Stomach (tissue), 4 donors: ENCODE measurements at regions not wholly inside any gene's neighbourhood (a gene's known extent, or its start where the extent isn't known, plus 50 kb on each side); places are given as distances from the start of the nearest gene placed in this dataset.

Source experiments
- POLR2A ChIP-seq, 4 donors: fragments of 450-650 bp; IDR thresholded peaks; one replicate each; pipeline ENCODE4 v1.6.1; 2016; ENCODE audit warnings: antibody characterized with exemption in 4 of 4, control low read depth in 2 of 4, mild to moderate bottlenecking in 1 of 4, moderate library complexity in 1 of 4
- POLR2AphosphoS5 ChIP-seq, 3 donors: sonication (generic); formaldehyde crosslinking; IDR thresholded peaks; one replicate each; pipeline ENCODE4 v1.6.1; 2016; ENCODE audit warnings: antibody characterized with exemption in 3 of 3
- TF ChIP-seq, protein P1 (sequence below), 7 experiments: fragments of 450-650 bp in 4 of 7; fragments of 200-600 bp in 3 of 7; sonication (generic) in 3 of 7; IDR thresholded peaks; one replicate each; pipeline ENCODE4 v1.5.1; 2016 to 2019; ENCODE audit warnings: antibody characterized with exemption in 7 of 7, control low read depth in 2 of 7, mild to moderate bottlenecking in 1 of 7

DNA sequence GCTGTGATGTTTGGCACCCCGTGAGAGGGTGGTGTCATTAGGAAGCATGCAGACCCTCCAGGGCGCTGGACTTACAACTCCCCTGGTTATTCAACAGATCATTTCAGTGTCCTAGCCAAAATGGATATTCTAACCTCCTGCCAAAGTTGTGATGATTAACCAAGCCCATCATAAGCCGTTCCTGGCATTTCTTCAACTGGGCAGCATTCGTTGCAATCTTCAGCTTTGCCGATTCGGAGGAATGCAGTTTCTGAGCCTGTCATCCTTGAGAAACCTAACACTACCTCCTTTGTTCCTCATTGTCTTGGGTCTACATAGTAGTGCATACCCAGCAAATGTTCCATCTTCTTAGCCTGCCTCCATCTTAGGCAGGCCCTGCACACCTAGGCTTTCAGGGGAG, 79.2 kb upstream of the MAP3K4 start:
- TF ChIP-seq, protein P1, sequence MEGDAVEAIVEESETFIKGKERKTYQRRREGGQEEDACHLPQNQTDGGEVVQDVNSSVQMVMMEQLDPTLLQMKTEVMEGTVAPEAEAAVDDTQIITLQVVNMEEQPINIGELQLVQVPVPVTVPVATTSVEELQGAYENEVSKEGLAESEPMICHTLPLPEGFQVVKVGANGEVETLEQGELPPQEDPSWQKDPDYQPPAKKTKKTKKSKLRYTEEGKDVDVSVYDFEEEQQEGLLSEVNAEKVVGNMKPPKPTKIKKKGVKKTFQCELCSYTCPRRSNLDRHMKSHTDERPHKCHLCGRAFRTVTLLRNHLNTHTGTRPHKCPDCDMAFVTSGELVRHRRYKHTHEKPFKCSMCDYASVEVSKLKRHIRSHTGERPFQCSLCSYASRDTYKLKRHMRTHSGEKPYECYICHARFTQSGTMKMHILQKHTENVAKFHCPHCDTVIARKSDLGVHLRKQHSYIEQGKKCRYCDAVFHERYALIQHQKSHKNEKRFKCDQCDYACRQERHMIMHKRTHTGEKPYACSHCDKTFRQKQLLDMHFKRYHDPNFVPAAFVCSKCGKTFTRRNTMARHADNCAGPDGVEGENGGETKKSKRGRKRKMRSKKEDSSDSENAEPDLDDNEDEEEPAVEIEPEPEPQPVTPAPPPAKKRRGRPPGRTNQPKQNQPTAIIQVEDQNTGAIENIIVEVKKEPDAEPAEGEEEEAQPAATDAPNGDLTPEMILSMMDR (IDR thresholded peaks at IDR 0.05) = no peak
- no peak for TF ChIP-seq POLR2AphosphoS5 (IDR thresholded peaks at IDR 0.05)
- TF ChIP-seq POLR2A (IDR thresholded peaks at IDR 0.05) = no peak
